ENCODE measurements at regions not wholly inside any gene's neighbourhood (a gene's known extent, or its start where the extent isn't known, plus 50 kb on each side); places are given as distances from the start of the nearest gene placed in this dataset.
A peak's percentile ranks its signal among the peaks of the same experiment; 100 is the strongest.

DNA sequence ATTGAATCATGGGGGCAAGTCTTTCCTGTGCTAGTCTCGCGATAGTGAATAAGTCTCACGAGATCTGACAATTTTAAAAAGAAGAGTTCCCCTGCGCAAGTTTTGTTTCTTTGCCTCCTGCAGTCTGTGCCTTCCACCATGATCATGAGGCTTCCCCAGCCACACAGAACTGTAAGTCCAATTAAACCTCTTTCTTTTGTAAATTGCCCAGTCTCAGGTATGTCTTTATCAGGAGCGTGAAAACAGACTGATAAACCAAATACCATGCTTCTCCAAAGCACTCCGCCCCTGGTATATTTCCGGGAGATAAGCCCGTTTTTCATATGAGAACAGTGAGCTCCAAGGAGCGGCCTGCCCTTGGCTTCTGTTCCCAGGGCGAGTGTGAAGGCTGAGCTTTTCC lies 118.9 kb downstream of the EVX1 start:
- no peak for DNase-seq (ENCODE audit: insufficient read length, low spot score)
- FAIRE-seq = no peak

GRCh38 chr7:27362026-27362425 lies 119.4 kb downstream of the EVX1 start:
- FAIRE-seq = no peak

GRCh38 chr7:27364344-27364758 lies 121.7 kb downstream of the EVX1 start:
- FAIRE-seq (no peak), DNase-seq (ENCODE audit: insufficient read length, low spot score) (peak; percentile 36)

More at GRCh38 chr7:27362026-27362425, 119.4 kb downstream of the EVX1 start:
- no peak for DNase-seq (ENCODE audit: insufficient read length, low spot score)

- DNase-seq (ENCODE audit: insufficient read length, low spot score) (no peak), FAIRE-seq (no peak)
These were observed 124.8 kb downstream of the EVX1 start for GRCh38 chr7:27367179-27367932.

GRCh38 chr7:27367933-27368549 lies 125.4 kb downstream of the EVX1 start:
- FAIRE-seq (peak; percentile 99), DNase-seq (ENCODE audit: insufficient read length, low spot score) (no peak)

DNA sequence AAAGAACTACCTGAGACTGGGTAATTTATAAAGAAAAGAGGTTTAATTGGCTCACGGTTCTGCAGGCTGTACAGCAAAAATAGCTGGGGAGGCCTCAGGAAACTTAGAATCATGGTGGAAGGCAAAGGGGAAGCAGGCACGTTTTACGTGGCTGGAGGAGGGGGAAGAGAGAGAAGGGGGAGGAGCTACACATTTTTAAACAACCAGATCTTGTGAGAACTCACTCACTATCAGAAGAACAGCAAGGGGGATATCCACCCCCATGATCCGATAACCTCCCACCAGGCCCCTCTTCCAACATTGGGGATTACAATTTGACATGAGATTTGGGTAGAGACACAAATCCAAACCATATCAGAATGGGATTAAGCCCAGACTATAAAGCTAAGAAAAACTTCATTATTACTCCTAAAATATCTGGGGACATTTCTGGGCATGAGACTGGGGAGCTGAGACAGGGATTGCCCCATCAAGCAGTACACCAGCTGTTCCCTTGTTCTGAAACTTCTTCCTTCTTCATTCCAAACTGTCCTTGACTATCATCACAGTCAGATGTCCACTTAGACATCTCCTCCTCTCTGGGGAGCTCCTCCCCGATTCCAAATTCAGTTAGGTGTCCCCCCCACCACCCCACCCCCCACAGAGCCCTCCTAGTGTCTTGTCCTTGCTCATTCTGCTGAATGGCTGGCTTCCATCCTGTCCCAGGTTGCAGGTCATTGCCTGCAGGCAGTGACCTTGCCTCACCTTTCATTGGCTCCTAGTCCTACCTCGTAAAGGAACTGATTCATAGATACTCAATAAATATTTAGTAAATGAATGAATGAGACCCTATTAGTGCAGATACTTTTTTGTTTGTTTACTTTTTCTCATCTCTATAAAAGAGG lies 132.6 kb downstream of the EVX1 start:
- no peak for FAIRE-seq
- DNase-seq (ENCODE audit: insufficient read length, low spot score) = no peak

DNA sequence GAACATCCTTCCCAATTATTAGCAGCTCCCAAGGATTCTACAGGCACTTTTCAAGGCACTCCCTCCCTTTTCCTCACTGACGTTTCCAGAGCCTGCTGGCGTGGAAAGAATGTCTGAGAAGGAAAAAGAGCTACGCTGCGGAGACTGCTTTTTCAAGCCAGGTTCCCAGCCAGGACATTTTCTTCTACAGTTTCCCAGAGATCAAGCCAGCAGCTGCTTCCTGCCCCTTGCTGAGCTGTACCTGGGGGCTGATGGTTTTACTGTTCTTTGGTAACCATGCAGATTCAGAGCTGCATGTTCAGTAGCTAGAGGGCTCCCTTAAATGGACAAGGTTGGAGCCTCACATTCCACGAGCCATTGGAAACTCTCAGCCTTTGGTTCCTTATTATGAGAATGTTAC lies 133.4 kb downstream of the EVX1 start:
- DNase-seq (ENCODE audit: insufficient read length, low spot score) = no peak
- no peak for FAIRE-seq

DNA sequence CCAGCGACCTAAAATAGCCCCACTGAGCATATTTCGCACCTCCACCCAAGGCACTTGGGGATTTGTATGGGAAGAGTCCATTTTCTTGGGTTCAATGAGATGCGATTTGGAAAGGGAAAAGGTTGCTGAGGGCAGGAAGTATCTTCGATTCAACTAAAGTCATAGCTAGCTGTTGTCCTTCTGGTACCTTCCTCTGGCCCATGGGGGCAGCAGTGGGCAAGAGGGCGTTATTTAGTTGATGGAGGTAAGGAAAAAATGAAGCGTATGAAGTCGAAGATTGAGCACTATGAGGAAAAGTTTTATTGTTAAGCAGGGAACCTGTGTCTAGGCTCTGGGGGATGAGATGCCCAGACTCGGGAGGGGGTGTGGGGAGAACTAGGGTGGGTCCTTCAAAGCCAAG lies 135.4 kb downstream of the EVX1 start:
- no peak for FAIRE-seq

GRCh38 chr7:27382307-27382706 lies 139.7 kb downstream of the EVX1 start:
- FAIRE-seq = no peak

More for the DNA sequence above, 135.4 kb downstream of the EVX1 start:
- DNase-seq (ENCODE audit: insufficient read length, low spot score) = no peak

GRCh38 chr7:27386581-27386980 lies 144.0 kb downstream of the EVX1 start:
- DNase-seq (ENCODE audit: insufficient read length, low spot score) (no peak), FAIRE-seq (no peak)

More at GRCh38 chr7:27382307-27382706, 139.7 kb downstream of the EVX1 start:
- no peak for DNase-seq (ENCODE audit: insufficient read length, low spot score)

DNA sequence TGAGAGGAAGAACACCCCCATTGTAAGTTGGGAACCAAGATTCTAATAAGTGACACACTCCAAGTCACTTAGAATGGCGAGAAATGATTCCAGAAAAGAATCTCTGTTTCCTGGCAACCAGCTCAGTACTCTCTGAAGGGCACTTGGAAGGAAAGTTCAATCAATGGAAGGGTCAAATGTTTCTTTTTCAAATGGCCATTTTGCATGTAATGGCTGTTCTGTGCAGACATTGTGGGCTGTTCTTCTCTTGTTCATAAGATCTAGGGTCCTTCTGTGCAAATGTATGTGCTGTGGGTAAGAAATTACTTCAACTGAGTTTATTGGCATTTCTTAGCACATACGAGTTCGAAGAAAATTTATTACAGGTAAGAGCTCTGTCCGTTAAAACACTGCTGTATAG lies 145.3 kb downstream of the EVX1 start:
- DNase-seq (ENCODE audit: insufficient read length, low spot score) (no peak), FAIRE-seq (no peak)

DNA sequence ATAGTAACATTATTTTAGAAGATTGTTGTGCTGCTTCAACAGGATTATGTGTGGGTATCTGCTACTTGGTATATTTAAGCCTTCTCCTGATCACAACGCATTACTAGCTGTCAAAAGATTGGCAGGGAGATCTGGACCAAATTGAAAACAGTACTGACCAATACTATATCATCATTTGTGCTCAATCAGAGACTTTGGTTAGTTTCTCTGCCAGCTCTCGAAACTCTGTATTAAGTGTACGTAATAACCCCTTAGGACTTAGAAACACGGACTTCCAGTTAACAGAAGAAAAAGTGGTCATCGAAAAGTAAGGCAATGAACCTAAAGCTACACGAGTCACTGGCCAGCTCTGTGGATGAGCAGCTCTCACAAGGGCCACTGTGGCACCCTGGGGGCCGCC lies 146.0 kb downstream of the EVX1 start:
- DNase-seq (ENCODE audit: insufficient read length, low spot score) (no peak), FAIRE-seq (no peak)

DNA sequence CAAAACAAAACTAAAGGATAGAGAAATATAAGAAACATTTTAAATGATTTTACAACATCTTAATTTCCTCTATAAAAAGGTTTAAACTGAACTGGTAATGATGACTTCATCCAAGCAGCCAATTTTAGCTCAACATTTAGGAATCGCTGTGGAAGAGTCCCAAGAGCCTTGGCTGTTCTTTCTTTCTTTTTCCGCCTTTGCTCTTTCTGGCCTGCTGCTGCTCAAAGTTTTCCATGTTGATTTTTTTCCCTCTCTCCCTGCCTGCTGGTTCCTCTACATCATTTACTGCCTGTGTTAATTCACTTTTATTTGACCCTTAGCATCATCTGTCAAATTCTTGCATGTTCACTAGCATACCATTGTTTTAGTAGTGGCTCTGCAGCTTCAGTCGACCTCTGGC lies 146.9 kb downstream of the EVX1 start:
- FAIRE-seq (no peak), DNase-seq (ENCODE audit: insufficient read length, low spot score) (no peak)

DNA sequence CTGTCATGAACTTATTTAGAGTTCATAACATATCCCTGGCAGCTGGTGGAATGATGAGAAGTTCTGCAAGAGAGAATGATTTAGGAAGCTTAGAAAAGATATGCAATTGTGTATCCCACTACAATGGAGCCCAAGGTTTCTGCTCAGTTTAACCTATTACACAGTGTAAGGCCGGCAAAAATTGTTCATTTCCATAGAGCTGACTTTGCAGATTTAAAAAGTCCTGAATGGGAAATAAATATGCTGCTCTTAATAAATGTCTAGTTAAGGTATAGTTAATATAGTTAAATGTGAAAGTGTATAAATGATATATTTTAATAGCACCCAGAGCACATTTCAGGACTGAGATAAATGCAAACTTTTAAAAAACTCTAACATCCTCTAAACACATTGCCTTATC lies 149.9 kb downstream of the EVX1 start:
- DNase-seq (ENCODE audit: insufficient read length, low spot score) = no peak
- no peak for FAIRE-seq

DNA sequence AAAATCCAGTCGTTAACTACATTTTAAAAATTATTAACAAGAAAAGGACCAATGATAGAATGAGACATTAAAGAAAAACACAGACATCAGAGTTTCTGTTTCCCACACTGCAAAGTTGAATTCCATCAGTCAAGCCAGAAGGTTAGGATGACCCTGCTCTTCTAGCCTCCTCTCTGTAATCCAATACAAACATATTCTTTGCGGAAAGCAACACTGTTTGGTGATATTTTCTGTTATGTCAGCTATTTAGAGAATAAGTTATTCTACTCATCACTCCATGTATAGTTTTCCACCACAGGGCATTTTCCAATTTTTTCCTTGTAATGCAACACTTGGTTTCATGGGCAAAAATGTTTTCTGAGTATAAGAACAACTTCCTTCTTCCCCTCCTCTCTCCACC lies 152.3 kb downstream of the EVX1 start:
- FAIRE-seq (no peak), DNase-seq (ENCODE audit: insufficient read length, low spot score) (no peak)

DNA sequence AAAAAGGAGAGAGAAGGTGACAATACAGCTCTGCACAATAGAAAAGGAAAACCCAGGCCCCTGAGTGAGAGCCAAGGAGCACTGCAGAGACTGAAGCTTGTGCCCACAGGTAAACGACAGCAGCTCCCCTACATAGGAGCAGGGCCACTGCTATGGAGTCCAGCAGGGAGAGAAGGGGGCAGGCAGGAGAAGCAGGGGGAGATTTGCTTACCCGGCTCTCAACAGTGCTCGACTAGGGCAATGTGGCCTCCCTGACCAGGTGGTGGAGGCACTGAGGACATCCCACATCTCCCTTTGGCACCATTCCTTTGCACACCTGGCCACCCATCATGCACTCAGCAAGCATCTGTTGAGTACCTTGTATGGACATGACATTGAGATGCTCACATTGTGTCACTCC lies 153.0 kb downstream of the EVX1 start:
- DNase-seq (ENCODE audit: insufficient read length, low spot score) (no peak), FAIRE-seq (no peak)

DNA sequence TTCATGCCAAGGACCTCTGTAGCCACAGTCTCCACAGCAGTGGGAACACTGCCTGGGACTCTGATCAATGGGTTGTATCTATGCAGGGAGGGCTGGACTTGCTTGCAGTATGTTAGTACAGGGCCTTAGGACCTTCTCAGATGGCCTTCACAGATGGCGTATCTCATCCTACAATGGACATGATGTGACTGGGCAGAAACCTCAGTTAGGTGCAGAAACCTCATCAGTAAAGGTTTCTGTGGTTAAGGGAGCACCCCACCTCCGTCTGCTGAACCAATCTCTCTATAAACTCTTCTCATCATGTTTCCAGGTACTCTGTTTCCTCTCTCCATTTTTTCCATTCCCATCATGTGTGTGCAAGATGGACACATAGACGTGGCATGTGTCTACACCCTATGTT lies 154.9 kb downstream of the EVX1 start:
- FAIRE-seq (no peak), DNase-seq (ENCODE audit: insufficient read length, low spot score) (no peak)

- DNase-seq (ENCODE audit: insufficient read length, low spot score) (no peak), FAIRE-seq (no peak)
These were observed 156.2 kb downstream of the EVX1 start for GRCh38 chr7:27398851-27399250.

DNA sequence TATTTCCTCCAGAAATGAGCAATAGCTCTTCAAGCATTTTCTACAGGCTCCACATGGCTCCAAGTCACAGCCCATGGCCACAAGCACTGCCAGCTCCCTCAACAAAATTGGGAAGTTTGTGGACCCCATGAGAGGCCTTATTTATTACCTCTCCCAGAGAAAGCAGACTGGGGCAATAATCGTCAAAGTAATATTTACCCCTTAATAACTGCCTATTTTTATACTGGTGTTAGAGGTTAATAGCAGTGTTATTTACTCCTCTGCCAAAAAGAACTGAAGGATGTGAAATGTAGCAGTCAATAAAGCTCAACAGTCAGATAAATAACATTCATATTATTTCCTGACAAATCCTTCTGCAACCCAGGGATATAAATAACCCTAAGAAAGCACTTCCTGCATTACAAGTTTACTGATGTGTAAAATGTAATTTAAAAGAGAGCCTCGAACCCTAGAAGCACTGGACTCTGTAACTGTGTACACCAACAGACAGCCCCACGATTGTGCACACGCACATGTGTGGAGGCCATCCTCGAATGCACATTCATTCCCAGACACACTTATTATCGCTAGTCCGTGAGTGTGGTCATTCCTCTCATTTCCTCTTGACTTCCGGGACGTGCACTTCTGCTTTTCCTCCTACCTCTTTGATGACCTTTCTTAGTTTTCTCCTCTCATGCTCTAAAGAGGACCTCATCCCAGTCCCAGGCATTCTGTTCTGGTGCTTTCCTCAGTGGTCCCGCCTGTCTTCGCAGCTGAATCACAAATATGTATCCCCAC lies 157.4 kb downstream of the EVX1 start:
- no peak for FAIRE-seq
- DNase-seq (ENCODE audit: insufficient read length, low spot score) = no peak

GRCh38 chr7:27405780-27406179 lies 163.2 kb downstream of the EVX1 start:
- DNase-seq (ENCODE audit: insufficient read length, low spot score) (no peak), FAIRE-seq (peak; percentile 28)

- DNase-seq (ENCODE audit: insufficient read length, low spot score) (no peak), FAIRE-seq (no peak)
These were observed 166.7 kb downstream of the EVX1 start for GRCh38 chr7:27409311-27409710.
